ENCODE measurements at regions not wholly inside any gene's neighbourhood (a gene's known extent, or its start where the extent isn't known, plus 50 kb on each side); places are given as distances from the start of the nearest gene placed in this dataset.

DNA sequence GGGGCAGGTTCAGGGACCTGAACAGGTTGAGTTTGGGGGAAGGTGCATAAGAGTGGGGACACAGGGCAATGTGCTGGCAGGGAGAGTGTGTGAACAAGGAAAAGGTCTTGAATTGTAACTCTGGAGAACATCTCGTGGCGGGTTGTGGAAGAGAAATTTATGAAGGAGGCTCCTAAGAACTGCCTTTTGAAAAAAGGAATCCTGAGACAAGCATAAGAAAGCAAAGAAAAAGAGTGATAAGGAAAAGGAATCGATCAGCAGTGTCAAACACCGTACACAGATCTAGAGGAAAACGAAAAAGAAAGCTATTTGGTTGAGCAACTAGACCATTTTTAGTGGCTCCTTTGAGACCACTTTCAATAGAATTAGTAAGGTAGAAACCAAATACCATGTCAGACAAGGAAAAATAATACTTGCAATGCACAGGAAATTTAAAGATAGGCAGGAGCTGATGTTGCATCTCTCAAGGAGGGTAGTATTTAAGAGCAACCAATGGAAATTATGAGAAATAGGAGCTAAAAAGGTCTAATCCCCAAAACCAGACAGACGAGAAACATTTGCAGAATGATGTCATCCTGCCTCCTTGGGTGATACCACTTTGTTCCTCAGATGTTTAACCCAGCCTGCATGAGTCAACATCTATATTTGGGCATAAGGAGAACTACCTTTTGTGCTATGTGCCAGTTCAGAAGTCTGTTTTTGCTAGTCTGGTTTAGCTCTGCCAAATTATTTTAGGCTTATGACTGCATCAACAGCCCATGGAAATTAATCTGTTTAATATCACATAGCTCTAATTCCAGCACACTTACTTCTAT, 64.5 kb upstream of the STK38L start:
- peaks cover 0 to 12% (median 0%) of the 10 kb centered on the region in 5 donors for H3K4me1 ChIP-seq (ENCODE audit: control insufficient read depth in 5 of 5, insufficient read depth in 5 of 5, low read length in 5 of 5)
- WGBS, 2 donors = 69 to 72% methylated on average over 6 of the region's 6 CpGs
- no peaks in the 10 kb centered on the region for H3K27me3 ChIP-seq (ENCODE audit: control insufficient read depth in 3 of 3, insufficient read depth in 3 of 3, low read length in 2 of 3)
- peak; percentile 72 for ATAC-seq (ENCODE audit: insufficient read depth, low FRiP score)
- no peak overlapping the region for H3K9ac ChIP-seq (ENCODE audit: insufficient read depth in 1 of 2, low read length in 2 of 2)
- no peaks in the 10 kb centered on the region for H3K36me3 ChIP-seq (ENCODE audit: control insufficient read depth in 4 of 4, insufficient read depth in 4 of 4, low read length in 4 of 4)
- peak overlapping the region in 1 of 2 donors; percentile 77 for H3K27ac ChIP-seq (ENCODE audit: low read depth in 1 of 2, low read length in 1 of 2)
- H3K4me3 ChIP-seq = no peak overlapping the region
- no peak for TF ChIP-seq CTCF (IDR thresholded peaks at IDR 0.05; ENCODE audit: control extremely low read depth, extremely low read depth)
- peak in 2 of 3 donors; percentile 31 to 63 for DNase-seq
- H3K9me3 ChIP-seq (ENCODE audit: control insufficient read depth in 4 of 4, insufficient read depth in 3 of 4, low read length in 3 of 4) = no peaks in the 10 kb centered on the region

GRCh38 chr12:27180906-27181505, 63.1 kb upstream of the STK38L start:
- Histone ChIP-seq H3K9me3 (ENCODE audit: control insufficient read depth in 4 of 4, insufficient read depth in 3 of 4, low read length in 3 of 4) (no peaks in the 10 kb centered on the region), H3K4me1 (ENCODE audit: control insufficient read depth in 5 of 5, insufficient read depth in 5 of 5, low read length in 5 of 5) (peaks cover 0 to 20% (median 0%) of the 10 kb centered on the region in 5 donors), H3K27ac (ENCODE audit: low read depth in 1 of 2, low read length in 1 of 2) (no peak overlapping the region), H3K9ac (ENCODE audit: insufficient read depth in 1 of 2, low read length in 2 of 2) (no peak overlapping the region), H3K36me3 (ENCODE audit: control insufficient read depth in 4 of 4, insufficient read depth in 4 of 4, low read length in 4 of 4) (no peaks in the 10 kb centered on the region), H3K27me3 (ENCODE audit: control insufficient read depth in 3 of 3, insufficient read depth in 3 of 3, low read length in 2 of 3) (no peaks in the 10 kb centered on the region), H3K4me3 (no peak overlapping the region)
- TF ChIP-seq CTCF (IDR thresholded peaks at IDR 0.05; ENCODE audit: control extremely low read depth, extremely low read depth) = no peak
- 53 to 74% methylated on average over 3 of the region's 3 CpGs for WGBS, 2 donors
- DNase-seq (no peak), ATAC-seq (ENCODE audit: insufficient read depth, low FRiP score) (no peak)

- no peak for ATAC-seq (ENCODE audit: insufficient read depth, low FRiP score)
- Histone ChIP-seq H3K9me3 (ENCODE audit: control insufficient read depth in 4 of 4, insufficient read depth in 3 of 4, low read length in 3 of 4) (no peaks in the 10 kb centered on the region), H3K4me3 (no peak overlapping the region), H3K36me3 (ENCODE audit: control insufficient read depth in 4 of 4, insufficient read depth in 4 of 4, low read length in 4 of 4) (no peaks in the 10 kb centered on the region), H3K27me3 (ENCODE audit: control insufficient read depth in 3 of 3, insufficient read depth in 3 of 3, low read length in 2 of 3) (no peaks in the 10 kb centered on the region), H3K9ac (ENCODE audit: insufficient read depth in 1 of 2, low read length in 2 of 2) (no peak overlapping the region), H3K27ac (ENCODE audit: low read depth in 1 of 2, low read length in 1 of 2) (no peak overlapping the region), H3K4me1 (ENCODE audit: control insufficient read depth in 5 of 5, insufficient read depth in 5 of 5, low read length in 5 of 5) (peaks cover 0 to 21% (median 0%) of the 10 kb centered on the region in 5 donors)
- WGBS, 2 donors = 48 to 83% methylated on average over 2 of the region's 2 CpGs
- no peak for DNase-seq
- TF ChIP-seq CTCF (IDR thresholded peaks at IDR 0.05; ENCODE audit: control extremely low read depth, extremely low read depth) = no peak
Measured at GRCh38 chr12:27183342-27183741, 60.7 kb upstream of the STK38L start.
